Common myeloid progenitor, CD34-positive (primary cell): ENCODE measurements at regions not wholly inside any gene's neighbourhood (a gene's known extent, or its start where the extent isn't known, plus 50 kb on each side); places are given as distances from the start of the nearest gene placed in this dataset.

ENCODE experiments used
- CTCF ChIA-PET: fragments of 350-600 bp; sonication (Branson Sonifier 250); formaldehyde crosslinking; loops from one replicate; lab custom pipeline; 2021; ENCODE audit warnings: antibody characterized with exemption; lab: Charles Lee
- POLR2A ChIA-PET: fragments of 350-600 bp; sonication (Branson Sonifier 250); formaldehyde crosslinking; loops from one replicate; lab custom pipeline; 2021; ENCODE audit warnings: antibody characterized with exemption; lab: Charles Lee
- DNase-seq, 3 donors: peaks; one replicate each; pipeline versions ENCODE4 v3.0.0 to v3.0.0-alpha.2; 2013
- H3K27ac ChIP-seq, 2 experiments: 1 replicate in 1 of 2; 2 replicates in 1 of 2; pipeline ENCODE4 v1.7.0; 2013; ENCODE audit warnings: inconsistent platforms in 2 of 2, low read length in 2 of 2, mild to moderate bottlenecking in 2 of 2, low read depth in 1 of 2, moderate library complexity in 1 of 2; ENCODE audit not compliant: severe bottlenecking in 2 of 2, insufficient read depth in 1 of 2, poor library complexity in 1 of 2
- H3K27me3 ChIP-seq, 5 experiments: replicated peaks in 2 of 5; 1 replicate in 3 of 5; 2 replicates in 2 of 5; pipeline versions ENCODE4 v1.6.1 to v1.7.0; 2013; ENCODE audit warnings: low read length in 4 of 5, mild to moderate bottlenecking in 2 of 5, moderate library complexity in 2 of 5, inconsistent platforms in 1 of 5; ENCODE audit not compliant: insufficient read depth in 5 of 5, control insufficient read depth in 4 of 5
- H3K36me3 ChIP-seq, 4 experiments: 1 replicate in 2 of 4; 2 replicates in 2 of 4; pipeline versions ENCODE4 v1.6.1 to v1.7.0; 2013; ENCODE audit warnings: low read length in 3 of 4, control low read depth in 1 of 4, mild to moderate bottlenecking in 1 of 4; ENCODE audit not compliant: control insufficient read depth in 4 of 4, insufficient read depth in 4 of 4
- H3K4me1 ChIP-seq, 4 experiments: 1 replicate in 3 of 4; 2 replicates in 1 of 4; pipeline versions ENCODE4 v1.6.1 to v1.7.1; 2013; ENCODE audit warnings: low read length in 3 of 4, mild to moderate bottlenecking in 3 of 4, control low read depth in 1 of 4, inconsistent platforms in 1 of 4, moderate library complexity in 1 of 4; ENCODE audit not compliant: control insufficient read depth in 4 of 4, insufficient read depth in 4 of 4; ENCODE audit errors: control extremely low read depth in 1 of 4
- H3K4me3 ChIP-seq, 7 experiments: 1 replicate in 4 of 7; 2 replicates in 3 of 7; pipeline versions ENCODE4 v1.5.1 to v1.7.0; 2013; ENCODE audit warnings: mild to moderate bottlenecking in 7 of 7, low read length in 6 of 7, moderate library complexity in 6 of 7, inconsistent platforms in 2 of 7, low read depth in 2 of 7, control low read depth in 1 of 7; ENCODE audit not compliant: insufficient read depth in 4 of 7, control insufficient read depth in 1 of 7; ENCODE audit errors: extremely low read depth in 1 of 7
- H3K9me3 ChIP-seq, 5 experiments: 1 replicate in 4 of 5; 2 replicates in 1 of 5; pipeline versions ENCODE4 v1.6.1 to v1.7.1; 2013; ENCODE audit warnings: low read length in 4 of 5, mild to moderate bottlenecking in 2 of 5, inconsistent platforms in 1 of 5, low read depth in 1 of 5, moderate library complexity in 1 of 5; ENCODE audit not compliant: control insufficient read depth in 4 of 5, insufficient read depth in 2 of 5; ENCODE audit errors: control extremely low read depth in 1 of 5
- WGBS: methylation state at CpG from one replicate; pipeline ENCODE4 v1.1.5; 2013; ENCODE audit not compliant: insufficient coverage; 5-methylcytosine and 5-hydroxymethylcytosine counted together

DNA sequence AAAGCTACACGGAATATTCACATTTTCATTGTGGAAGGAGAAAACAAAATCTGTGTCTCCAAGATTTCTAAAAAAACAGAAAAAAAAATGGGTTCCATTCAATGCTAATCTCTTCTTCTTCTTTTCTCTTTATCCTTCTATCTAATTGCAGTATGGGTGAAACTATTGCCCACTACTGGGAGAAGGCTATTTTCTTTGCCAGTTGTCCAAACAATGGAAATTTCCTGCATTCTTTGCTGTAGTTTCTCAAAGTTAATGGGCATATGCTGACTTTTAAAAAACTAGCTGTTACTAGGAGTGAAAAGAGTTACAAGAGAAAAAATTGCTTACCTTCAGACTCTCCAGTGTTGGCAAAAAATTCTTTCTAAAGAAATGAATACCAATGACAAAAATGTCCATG lies 179.3 kb upstream of the ANKRD28 start:
- no peak for DNase-seq
- peaks cover 0 to 2% (median 0%) of the 10 kb centered on the region in 5 experiments for H3K9me3 ChIP-seq
- no peak overlapping the region for H3K27ac ChIP-seq
- H3K4me3 ChIP-seq, result no peak overlapping the region
- no peaks in the 10 kb centered on the region for H3K4me1 ChIP-seq
- H3K36me3 ChIP-seq, result no peaks in the 10 kb centered on the region
- no peaks in the 10 kb centered on the region for H3K27me3 ChIP-seq
- ChIA-PET CTCF (no interaction called here), POLR2A (no interaction called here)
- WGBS, result no CpG with 5 or more reads among the region's 1 CpG

DNA sequence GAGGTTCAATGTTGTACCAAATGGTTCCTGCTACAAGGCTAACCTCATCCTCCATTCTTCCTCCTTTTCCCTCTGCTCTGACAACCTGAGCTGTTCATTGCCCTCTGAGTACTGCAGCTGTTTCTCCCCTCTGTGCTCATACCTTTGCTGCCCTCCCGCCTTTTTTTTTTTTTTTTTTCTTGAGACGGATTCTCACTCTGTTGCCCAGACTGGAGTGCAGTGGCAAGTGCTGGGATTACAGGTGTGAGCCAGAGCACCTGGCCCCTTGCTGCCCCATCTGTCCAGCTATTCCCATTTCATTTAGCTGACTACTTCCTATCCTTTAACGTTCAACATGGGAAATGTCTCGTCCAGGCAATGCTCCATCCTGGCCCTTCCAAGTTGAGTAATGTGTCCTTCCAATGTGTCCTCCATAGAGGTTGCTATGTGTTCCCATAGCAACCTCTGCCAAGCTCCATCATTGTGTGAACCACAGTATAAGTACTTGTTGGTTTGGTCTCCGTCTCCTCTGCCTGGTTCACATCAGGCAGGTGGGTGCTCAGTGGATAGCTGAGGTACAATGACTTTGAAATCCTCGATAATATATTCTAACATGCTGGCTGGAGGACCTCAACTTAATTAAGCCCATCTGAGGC lies 179.9 kb upstream of the ANKRD28 start:
- POLR2A ChIA-PET, result no interaction called here
- CTCF ChIA-PET, result no interaction called here
- H3K36me3 ChIP-seq, result no peaks in the 10 kb centered on the region
- no peak overlapping the region for H3K27ac ChIP-seq
- no peak overlapping the region for H3K4me3 ChIP-seq
- no peak for DNase-seq
- peaks cover 0 to 2% (median 0%) of the 10 kb centered on the region in 5 experiments for H3K9me3 ChIP-seq
- 95% methylated on average over 4 of the region's 6 CpGs for WGBS
- no peaks in the 10 kb centered on the region for H3K27me3 ChIP-seq
- H3K4me1 ChIP-seq, result no peaks in the 10 kb centered on the region

- H3K27ac ChIP-seq, result no peak overlapping the region
- H3K4me1 ChIP-seq, result no peaks in the 10 kb centered on the region
- H3K27me3 ChIP-seq, result no peaks in the 10 kb centered on the region
- peaks cover 0 to 2% (median 0%) of the 10 kb centered on the region in 5 experiments for H3K9me3 ChIP-seq
- H3K36me3 ChIP-seq, result no peaks in the 10 kb centered on the region
- H3K4me3 ChIP-seq, result no peak overlapping the region
- CTCF ChIA-PET, result no interaction called here
- DNase-seq, result no peak
- no CpG with 5 or more reads among the region's 2 CpGs for WGBS
- POLR2A ChIA-PET, result no interaction called here
Observed at GRCh38 chr3:15978801-15979200, 181.0 kb upstream of the ANKRD28 start.

- H3K27me3 ChIP-seq, result no peaks in the 10 kb centered on the region
- WGBS, result 100% methylated on average over 1 of the region's 2 CpGs
- no peak overlapping the region for H3K4me3 ChIP-seq
- no peaks in the 10 kb centered on the region for H3K36me3 ChIP-seq
- H3K27ac ChIP-seq, result no peak overlapping the region
- peaks cover 0 to 2% (median 0%) of the 10 kb centered on the region in 5 experiments for H3K9me3 ChIP-seq
- CTCF ChIA-PET, result no interaction called here
- H3K4me1 ChIP-seq, result no peaks in the 10 kb centered on the region
- DNase-seq, result peak in 1 of 3 donors; percentile 13
- POLR2A ChIA-PET, result no interaction called here
Observed at GRCh38 chr3:15979495-15979894, 181.7 kb upstream of the ANKRD28 start.

DNA sequence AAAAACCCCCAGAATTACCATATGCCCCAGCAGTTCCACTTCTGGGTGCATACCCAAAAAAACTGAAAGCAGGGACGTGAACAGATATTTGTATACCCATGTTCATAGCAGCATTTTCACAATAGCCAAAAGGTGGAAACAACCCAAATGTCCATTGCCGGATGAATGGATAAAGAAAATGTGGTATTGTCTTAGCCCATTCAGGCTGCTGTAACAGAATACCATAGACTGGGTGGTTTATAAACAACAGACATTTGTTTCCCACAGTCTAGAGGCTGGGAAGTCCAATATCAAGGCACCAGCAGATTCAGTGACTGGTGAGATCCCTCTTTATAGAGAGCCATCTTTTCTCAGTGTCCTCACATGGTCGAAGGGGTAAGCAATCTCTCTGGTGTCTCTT lies 182.1 kb upstream of the ANKRD28 start:
- POLR2A ChIA-PET, result no interaction called here
- CTCF ChIA-PET, result no interaction called here
- no peaks in the 10 kb centered on the region for H3K36me3 ChIP-seq
- WGBS, result no CpG with 5 or more reads among the region's 3 CpGs
- H3K9me3 ChIP-seq, result peaks cover 0 to 2% (median 0%) of the 10 kb centered on the region in 5 experiments
- H3K4me1 ChIP-seq, result no peaks in the 10 kb centered on the region
- DNase-seq, result no peak
- H3K4me3 ChIP-seq, result no peak overlapping the region
- no peak overlapping the region for H3K27ac ChIP-seq
- no peaks in the 10 kb centered on the region for H3K27me3 ChIP-seq

GRCh38 chr3:15982243-15982642 lies 184.5 kb upstream of the ANKRD28 start:
- ChIA-PET POLR2A (no interaction called here), CTCF (no interaction called here)
- H3K27ac ChIP-seq, result no peak overlapping the region
- H3K36me3 ChIP-seq, result no peaks in the 10 kb centered on the region
- peaks cover 0 to 7% (median 0%) of the 10 kb centered on the region in 5 experiments for H3K9me3 ChIP-seq
- H3K4me3 ChIP-seq, result no peak overlapping the region
- 100% methylated on average over 1 of the region's 1 CpG for WGBS
- H3K27me3 ChIP-seq, result no peaks in the 10 kb centered on the region
- DNase-seq, result no peak
- H3K4me1 ChIP-seq, result no peaks in the 10 kb centered on the region

DNA sequence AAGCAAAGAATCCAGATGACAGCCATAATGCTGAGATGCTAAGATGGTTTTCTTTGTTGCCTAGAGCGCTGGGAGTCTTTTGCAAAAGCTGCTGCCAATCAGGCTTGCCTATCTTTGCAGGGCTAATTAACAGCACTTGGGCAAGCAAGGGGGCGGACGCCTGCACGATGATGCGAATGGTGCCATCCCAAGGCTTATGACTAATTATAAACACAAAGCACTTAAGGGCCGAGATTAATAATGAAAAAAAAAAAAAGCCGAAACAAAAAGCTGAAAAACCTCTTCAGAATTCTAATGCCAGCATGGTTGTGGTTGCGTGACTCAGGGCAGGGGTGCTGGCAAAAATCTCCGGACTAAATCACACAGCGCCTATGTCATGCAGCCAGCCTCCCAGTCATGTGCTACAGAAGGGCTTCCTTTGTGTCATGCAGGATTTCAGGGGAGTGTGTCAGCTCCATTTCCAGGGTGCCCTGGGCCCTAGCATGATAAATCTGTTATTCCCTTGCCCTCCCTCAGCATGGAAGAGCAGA lies 185.0 kb upstream of the ANKRD28 start:
- no peaks in the 10 kb centered on the region for H3K27me3 ChIP-seq
- no peaks in the 10 kb centered on the region for H3K36me3 ChIP-seq
- WGBS, result 97% methylated on average over 10 of the region's 10 CpGs
- peaks cover 0 to 9% (median 0%) of the 10 kb centered on the region in 5 experiments for H3K9me3 ChIP-seq
- no peaks in the 10 kb centered on the region for H3K4me1 ChIP-seq
- POLR2A ChIA-PET, result no interaction called here
- CTCF ChIA-PET, result no interaction called here
- H3K27ac ChIP-seq, result no peak overlapping the region
- DNase-seq, result no peak
- H3K4me3 ChIP-seq, result no peak overlapping the region
